ENCODE measurements at regions not wholly inside any gene's neighbourhood (a gene's known extent, or its start where the extent isn't known, plus 50 kb on each side); places are given as distances from the start of the nearest gene placed in this dataset.

GRCh38 chr9:20144197-20144596 is 355.4 kb upstream of the SLC24A2 start:
- no peaks in the 10 kb centered on the region for H3K4me1 ChIP-seq
- no peak overlapping the region for H3K4me2 ChIP-seq (ENCODE audit: low read length)
- H2AFZ ChIP-seq: no peak overlapping the region
- H3K79me2 ChIP-seq: no peaks in the 10 kb centered on the region
- TF ChIP-seq, protein P1, sequence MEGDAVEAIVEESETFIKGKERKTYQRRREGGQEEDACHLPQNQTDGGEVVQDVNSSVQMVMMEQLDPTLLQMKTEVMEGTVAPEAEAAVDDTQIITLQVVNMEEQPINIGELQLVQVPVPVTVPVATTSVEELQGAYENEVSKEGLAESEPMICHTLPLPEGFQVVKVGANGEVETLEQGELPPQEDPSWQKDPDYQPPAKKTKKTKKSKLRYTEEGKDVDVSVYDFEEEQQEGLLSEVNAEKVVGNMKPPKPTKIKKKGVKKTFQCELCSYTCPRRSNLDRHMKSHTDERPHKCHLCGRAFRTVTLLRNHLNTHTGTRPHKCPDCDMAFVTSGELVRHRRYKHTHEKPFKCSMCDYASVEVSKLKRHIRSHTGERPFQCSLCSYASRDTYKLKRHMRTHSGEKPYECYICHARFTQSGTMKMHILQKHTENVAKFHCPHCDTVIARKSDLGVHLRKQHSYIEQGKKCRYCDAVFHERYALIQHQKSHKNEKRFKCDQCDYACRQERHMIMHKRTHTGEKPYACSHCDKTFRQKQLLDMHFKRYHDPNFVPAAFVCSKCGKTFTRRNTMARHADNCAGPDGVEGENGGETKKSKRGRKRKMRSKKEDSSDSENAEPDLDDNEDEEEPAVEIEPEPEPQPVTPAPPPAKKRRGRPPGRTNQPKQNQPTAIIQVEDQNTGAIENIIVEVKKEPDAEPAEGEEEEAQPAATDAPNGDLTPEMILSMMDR (IDR thresholded peaks at IDR 0.05): no peak
- H3K27ac ChIP-seq: no peak overlapping the region
- H3K9ac ChIP-seq: no peak overlapping the region
- no peaks in the 10 kb centered on the region for H3K9me3 ChIP-seq (ENCODE audit: control insufficient read depth, low read length)
- H3K4me3 ChIP-seq (ENCODE audit: low read depth, low read length): no peak overlapping the region
- H3K27me3 ChIP-seq (ENCODE audit: control insufficient read depth, insufficient read depth, low read length): no peaks in the 10 kb centered on the region
- no peaks in the 10 kb centered on the region for H3K36me3 ChIP-seq (ENCODE audit: control insufficient read depth, insufficient read depth, low read length)

- Histone ChIP-seq H3K4me2 (ENCODE audit: low read length) (no peak overlapping the region), H3K4me1 (no peaks in the 10 kb centered on the region), H3K79me2 (no peaks in the 10 kb centered on the region), H2AFZ (no peak overlapping the region), H3K4me3 (ENCODE audit: low read depth, low read length) (no peak overlapping the region), H3K27ac (no peak overlapping the region), H3K27me3 (ENCODE audit: control insufficient read depth, insufficient read depth, low read length) (no peaks in the 10 kb centered on the region), H3K9me3 (ENCODE audit: control insufficient read depth, low read length) (no peaks in the 10 kb centered on the region), H3K9ac (no peak overlapping the region), H3K36me3 (ENCODE audit: control insufficient read depth, insufficient read depth, low read length) (no peaks in the 10 kb centered on the region)
- TF ChIP-seq, protein P1 (IDR thresholded peaks at IDR 0.05): no peak
These were observed 351.0 kb upstream of the SLC24A2 start for GRCh38 chr9:20139763-20140290.

- Histone ChIP-seq H2AFZ (no peak overlapping the region), H3K4me2 (ENCODE audit: low read length) (no peak overlapping the region), H3K9ac (no peak overlapping the region), H3K9me3 (ENCODE audit: control insufficient read depth, low read length) (no peaks in the 10 kb centered on the region), H3K27ac (no peak overlapping the region), H3K36me3 (ENCODE audit: control insufficient read depth, insufficient read depth, low read length) (no peaks in the 10 kb centered on the region), H3K4me1 (no peaks in the 10 kb centered on the region), H3K27me3 (ENCODE audit: control insufficient read depth, insufficient read depth, low read length) (no peaks in the 10 kb centered on the region), H3K4me3 (ENCODE audit: low read depth, low read length) (no peak overlapping the region), H3K79me2 (no peaks in the 10 kb centered on the region)
- TF ChIP-seq, protein P1 (IDR thresholded peaks at IDR 0.05): no peak
These were observed 350.0 kb upstream of the SLC24A2 start for GRCh38 chr9:20138841-20139240.

- H3K27ac ChIP-seq: no peak overlapping the region
These were observed 349.3 kb upstream of the SLC24A2 start for GRCh38 chr9:20138116-20138515.

GRCh38 chr9:20137425-20137824 is 348.6 kb upstream of the SLC24A2 start:
- H3K36me3 ChIP-seq (ENCODE audit: control insufficient read depth, insufficient read depth, low read length): no peaks in the 10 kb centered on the region
- TF ChIP-seq, protein P1 (IDR thresholded peaks at IDR 0.05): no peak

More at GRCh38 chr9:20138116-20138515, 349.3 kb upstream of the SLC24A2 start:
- no peak overlapping the region for H3K9ac ChIP-seq
- TF ChIP-seq, protein P1 (IDR thresholded peaks at IDR 0.05): no peak
- no peaks in the 10 kb centered on the region for H3K79me2 ChIP-seq
- H2AFZ ChIP-seq: no peak overlapping the region
- H3K36me3 ChIP-seq (ENCODE audit: control insufficient read depth, insufficient read depth, low read length): no peaks in the 10 kb centered on the region
- H3K27me3 ChIP-seq (ENCODE audit: control insufficient read depth, insufficient read depth, low read length): no peaks in the 10 kb centered on the region
- no peak overlapping the region for H3K4me2 ChIP-seq (ENCODE audit: low read length)
- no peaks in the 10 kb centered on the region for H3K4me1 ChIP-seq
- H3K9me3 ChIP-seq (ENCODE audit: control insufficient read depth, low read length): no peaks in the 10 kb centered on the region
- H3K4me3 ChIP-seq (ENCODE audit: low read depth, low read length): no peak overlapping the region

More at GRCh38 chr9:20137425-20137824, 348.6 kb upstream of the SLC24A2 start:
- no peaks in the 10 kb centered on the region for H3K9me3 ChIP-seq (ENCODE audit: control insufficient read depth, low read length)
- H3K79me2 ChIP-seq: no peaks in the 10 kb centered on the region
- H3K4me2 ChIP-seq (ENCODE audit: low read length): no peak overlapping the region
- H3K4me3 ChIP-seq (ENCODE audit: low read depth, low read length): no peak overlapping the region
- H3K9ac ChIP-seq: no peak overlapping the region
- H3K4me1 ChIP-seq: no peaks in the 10 kb centered on the region
- no peak overlapping the region for H3K27ac ChIP-seq
- no peak overlapping the region for H2AFZ ChIP-seq
- no peaks in the 10 kb centered on the region for H3K27me3 ChIP-seq (ENCODE audit: control insufficient read depth, insufficient read depth, low read length)
